ENCODE measurements at regions not wholly inside any gene's neighbourhood (a gene's known extent, or its start where the extent isn't known, plus 50 kb on each side); places are given as distances from the start of the nearest gene placed in this dataset.

GRCh38 chr2:199115169-199115568 is 342.6 kb downstream of the SATB2 start:
- TF ChIP-seq ETV6 (CRISPR knock-in tag; IDR thresholded peaks at IDR 0.05) (no peak), CBFB (CRISPR knock-in tag; IDR thresholded peaks at IDR 0.05; ENCODE audit: low read depth) (no peak), CTCF (IDR thresholded peaks at IDR 0.05) (no peak), MAX (CRISPR knock-in tag; IDR thresholded peaks at IDR 0.05) (no peak), IRF1 (CRISPR knock-in tag; IDR thresholded peaks at IDR 0.05) (no peak), ZNF416 (CRISPR knock-in tag; IDR thresholded peaks at IDR 0.05) (no peak), ELF4 (CRISPR knock-in tag; IDR thresholded peaks at IDR 0.05; ENCODE audit: low read depth) (no peak), USF2 (CRISPR knock-in tag; IDR thresholded peaks at IDR 0.05) (no peak), ATF3 (CRISPR knock-in tag; conservative IDR thresholded peaks at IDR 0.05) (no peak), HMGXB4 (CRISPR knock-in tag; IDR thresholded peaks at IDR 0.05) (no peak), OVOL2 (CRISPR knock-in tag; IDR thresholded peaks at IDR 0.05; ENCODE audit: borderline replicate concordance) (no peak), ESRRA (CRISPR knock-in tag; IDR thresholded peaks at IDR 0.05; ENCODE audit: borderline replicate concordance) (no peak), TEAD1 (CRISPR knock-in tag; IDR thresholded peaks at IDR 0.05) (no peak)

Data from WTC11 (cell line).